Caco-2 (cell line): ENCODE measurements at regions not wholly inside any gene's neighbourhood (a gene's known extent, or its start where the extent isn't known, plus 50 kb on each side); places are given as distances from the start of the nearest gene placed in this dataset.
"Not testable (repeated sequence)": the region's sequence is repeated elsewhere in the genome, so short reads cannot be mapped to it uniquely, and the experiment has no call there.

Experiments used
- BruUV-seq: library from RNA; stranded (reverse); fragments of 400-500 nt; replicated peaks from 2 replicates; lab custom pipeline; 2021; lab: Mats Ljungman, UMichigan
- CTCF ChIA-PET: fragments of 300-600 bp; sonication (Branson Sonifier 250); formaldehyde crosslinking; loops from one replicate; lab custom pipeline; 2022; ENCODE audit warnings: antibody characterized with exemption; lab: Charles Lee
- POLR2A ChIA-PET: fragments of 300-600 bp; sonication (Branson Sonifier 250); formaldehyde crosslinking; loops from one replicate; lab custom pipeline; 2022; ENCODE audit warnings: antibody characterized with exemption; lab: Charles Lee
- DNase-seq, 2 experiments: peaks; one replicate each; pipeline versions ENCODE4 v3.0.0 to v3.0.0-alpha.2; 2020 to 2022
- H3K27me3 ChIP-seq: replicated peaks from 2 replicates; pipeline ENCODE4 v1.6.0; 2011; ENCODE audit warnings: low read length; ENCODE audit not compliant: control insufficient read depth, insufficient read depth
- H3K36me3 ChIP-seq: 2 replicates; pipeline ENCODE4 v1.5.1; 2011; ENCODE audit warnings: low read length; ENCODE audit not compliant: control insufficient read depth, insufficient read depth
- H3K4me1 ChIP-seq: fragments of 250-450 bp; sonication (Bioruptor Pico); 2 replicates; pipeline ENCODE4 v1.5.1; 2020; ENCODE audit warnings: mild to moderate bottlenecking
- H3K4me3 ChIP-seq: 2 replicates; pipeline ENCODE4 v1.5.1; 2011; ENCODE audit warnings: low read depth, mild to moderate bottlenecking, control low read depth, low read length
- H3K9me3 ChIP-seq: fragments of 250-450 bp; sonication (Bioruptor Pico); 2 replicates; pipeline ENCODE4 v1.5.1; 2020; ENCODE audit warnings: mild to moderate bottlenecking, moderate library complexity
- H3K27ac Mint-ChIP-seq: one replicate; pipeline ENCODE4 v1.8.0; 2022; ENCODE audit warnings: mixed read lengths; ENCODE audit not compliant: unreplicated experiment
- H3K27me3 Mint-ChIP-seq: one replicate; pipeline ENCODE4 v1.8.0; 2022; ENCODE audit warnings: mixed read lengths; ENCODE audit not compliant: insufficient read depth, unreplicated experiment
- H3K36me3 Mint-ChIP-seq: one replicate; pipeline ENCODE4 v1.8.0; 2022; ENCODE audit warnings: mild to moderate bottlenecking, mixed read lengths; ENCODE audit not compliant: insufficient read depth, unreplicated experiment
- H3K4me1 Mint-ChIP-seq: one replicate; pipeline ENCODE4 v1.8.0; 2022; ENCODE audit warnings: low read depth, mixed read lengths; ENCODE audit not compliant: unreplicated experiment
- H3K4me3 Mint-ChIP-seq: one replicate; pipeline ENCODE4 v1.8.0; 2022; ENCODE audit warnings: mild to moderate bottlenecking, moderate library complexity, mixed read lengths; ENCODE audit not compliant: unreplicated experiment
- H3K9me3 Mint-ChIP-seq: one replicate; pipeline ENCODE4 v1.8.0; 2022; ENCODE audit warnings: mixed read lengths; ENCODE audit not compliant: unreplicated experiment
- intact Hi-C: fragments of 100-400 bp; cut with micrococcal nuclease; formaldehyde crosslinking; loops from one replicate; pipeline ENCODE4 v1.10.0; 2022; ENCODE audit not compliant: unreplicated experiment
- TF ChIP-seq, protein P1 (sequence below), 2 experiments: fragments of 200-600 bp in 1 of 2; IDR thresholded peaks; 1 replicate in 1 of 2; 2 replicates in 1 of 2; pipeline versions ENCODE4 v1.5.1 to v1.8.0; 2011 to 2022; ENCODE audit warnings: antibody characterized with exemption in 1 of 2, control low read depth in 1 of 2, inconsistent platforms in 1 of 2, low read depth in 1 of 2, low read length in 1 of 2, mild to moderate bottlenecking in 1 of 2, moderate library complexity in 1 of 2; ENCODE audit not compliant: insufficient read depth in 1 of 2, severe bottlenecking in 1 of 2, unreplicated experiment in 1 of 2

DNA sequence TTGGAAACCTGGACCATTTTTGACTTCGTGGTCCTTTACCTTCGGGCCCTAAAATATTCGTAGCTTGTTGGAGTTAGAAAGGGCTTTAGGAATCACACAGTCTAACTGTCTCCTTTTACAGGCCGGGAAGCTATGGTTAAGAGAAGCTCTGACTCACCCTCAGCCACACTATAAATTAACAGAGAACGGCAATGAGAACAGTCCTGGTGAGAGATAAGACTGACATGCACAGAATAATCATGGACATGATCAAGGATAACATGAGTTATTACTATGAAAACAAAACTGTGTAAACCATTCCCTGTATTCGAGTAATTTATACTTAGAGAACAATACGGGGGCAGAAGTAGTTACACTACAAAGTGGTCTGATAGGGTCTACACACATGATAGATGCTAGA is 162.5 kb upstream of the MALRD1 start:
- intact Hi-C loops = no loop called here
- H3K9me3 Mint-ChIP-seq = no peaks in the 10 kb centered on the region
- H3K4me3 ChIP-seq = no peak overlapping the region
- CTCF ChIA-PET = no interaction called here
- DNase-seq = no peak
- no TSS peak for BruUV-seq
- H3K27me3 ChIP-seq = no peaks in the 10 kb centered on the region
- H3K36me3 Mint-ChIP-seq = no peaks in the 10 kb centered on the region
- no peaks in the 10 kb centered on the region for H3K27me3 Mint-ChIP-seq
- no peaks in the 10 kb centered on the region for H3K36me3 ChIP-seq
- H3K4me1 Mint-ChIP-seq = no peaks in the 10 kb centered on the region
- no peak overlapping the region for H3K27ac Mint-ChIP-seq
- no peaks in the 10 kb centered on the region for H3K9me3 ChIP-seq
- no peak overlapping the region for H3K4me3 Mint-ChIP-seq
- POLR2A ChIA-PET = no interaction called here
- TF ChIP-seq, protein P1, sequence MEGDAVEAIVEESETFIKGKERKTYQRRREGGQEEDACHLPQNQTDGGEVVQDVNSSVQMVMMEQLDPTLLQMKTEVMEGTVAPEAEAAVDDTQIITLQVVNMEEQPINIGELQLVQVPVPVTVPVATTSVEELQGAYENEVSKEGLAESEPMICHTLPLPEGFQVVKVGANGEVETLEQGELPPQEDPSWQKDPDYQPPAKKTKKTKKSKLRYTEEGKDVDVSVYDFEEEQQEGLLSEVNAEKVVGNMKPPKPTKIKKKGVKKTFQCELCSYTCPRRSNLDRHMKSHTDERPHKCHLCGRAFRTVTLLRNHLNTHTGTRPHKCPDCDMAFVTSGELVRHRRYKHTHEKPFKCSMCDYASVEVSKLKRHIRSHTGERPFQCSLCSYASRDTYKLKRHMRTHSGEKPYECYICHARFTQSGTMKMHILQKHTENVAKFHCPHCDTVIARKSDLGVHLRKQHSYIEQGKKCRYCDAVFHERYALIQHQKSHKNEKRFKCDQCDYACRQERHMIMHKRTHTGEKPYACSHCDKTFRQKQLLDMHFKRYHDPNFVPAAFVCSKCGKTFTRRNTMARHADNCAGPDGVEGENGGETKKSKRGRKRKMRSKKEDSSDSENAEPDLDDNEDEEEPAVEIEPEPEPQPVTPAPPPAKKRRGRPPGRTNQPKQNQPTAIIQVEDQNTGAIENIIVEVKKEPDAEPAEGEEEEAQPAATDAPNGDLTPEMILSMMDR (IDR thresholded peaks at IDR 0.05; ENCODE audit: insufficient read depth in 1 of 2, low read depth in 1 of 2, low read length in 1 of 2, severe bottlenecking in 1 of 2, unreplicated experiment in 1 of 2) = no peak
- H3K4me1 ChIP-seq = no peaks in the 10 kb centered on the region

DNA sequence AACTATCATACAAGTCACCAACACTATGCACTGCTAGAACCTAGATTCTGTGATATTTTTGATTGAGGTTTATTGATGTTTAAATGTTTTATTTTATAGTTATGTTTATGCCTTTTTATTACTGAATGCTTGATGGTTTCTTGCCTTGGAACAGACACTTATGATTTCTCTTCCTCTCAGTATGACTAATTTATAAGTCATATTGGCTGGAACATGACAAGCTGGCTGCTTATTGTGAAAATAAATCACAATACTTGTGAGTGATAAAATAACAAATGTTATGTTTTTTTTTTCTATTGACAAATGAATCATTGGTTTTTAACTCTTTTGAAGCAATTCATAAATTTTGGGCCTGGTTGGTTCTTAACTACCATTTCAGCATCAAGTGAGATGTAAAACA is 142.0 kb upstream of the MALRD1 start:
- no TSS peak for BruUV-seq
- ChIA-PET POLR2A (no interaction called here), CTCF (no interaction called here)
- Histone ChIP-seq H3K36me3 (no peaks in the 10 kb centered on the region), H3K4me1 (peaks cover 14% of the 10 kb centered on the region), H3K4me3 (no peak overlapping the region), H3K27me3 (no peaks in the 10 kb centered on the region), H3K9me3 (no peaks in the 10 kb centered on the region; the same call in 1 of the 2 replicates)
- H3K4me3 Mint-ChIP-seq = no peak overlapping the region
- no peaks in the 10 kb centered on the region for H3K36me3 Mint-ChIP-seq
- no peak for DNase-seq
- intact Hi-C loops = no loop called here
- H3K4me1 Mint-ChIP-seq = peaks cover 6% of the 10 kb centered on the region
- H3K27me3 Mint-ChIP-seq = no peaks in the 10 kb centered on the region
- H3K9me3 Mint-ChIP-seq = peaks cover 41% of the 10 kb centered on the region
- H3K27ac Mint-ChIP-seq = no peak overlapping the region
- TF ChIP-seq, protein P1 (IDR thresholded peaks at IDR 0.05; ENCODE audit: insufficient read depth in 1 of 2, low read depth in 1 of 2, low read length in 1 of 2, severe bottlenecking in 1 of 2, unreplicated experiment in 1 of 2) = no peak

DNA sequence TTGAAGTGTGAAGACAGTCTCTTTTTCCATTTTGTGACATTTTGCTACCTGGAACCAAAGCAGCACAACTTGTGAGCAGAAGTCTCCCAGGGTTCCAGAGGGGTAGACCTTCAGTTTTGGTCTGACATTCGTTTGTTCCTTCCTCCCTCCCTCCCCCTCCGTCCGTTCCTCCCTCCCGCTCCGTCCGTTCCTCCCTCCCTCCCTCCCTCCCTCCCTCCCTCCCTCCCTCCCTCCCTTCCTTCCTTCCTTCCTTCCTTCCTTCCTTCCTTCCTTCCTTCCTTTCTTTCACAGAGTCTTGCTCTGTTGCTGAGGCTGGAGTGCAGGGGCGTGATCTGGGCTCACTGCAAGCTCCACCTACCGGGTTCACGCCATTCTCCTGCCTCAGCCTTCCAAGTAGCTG is 131.2 kb upstream of the MALRD1 start:
- intact Hi-C loops, H3K27me3 Mint-ChIP-seq, CTCF ChIA-PET, H3K9me3 Mint-ChIP-seq, H3K9me3 ChIP-seq, H3K36me3 ChIP-seq, POLR2A ChIA-PET, H3K4me1 Mint-ChIP-seq, H3K27me3 ChIP-seq, H3K36me3 Mint-ChIP-seq, H3K27ac Mint-ChIP-seq, H3K4me3 ChIP-seq, DNase-seq, BruUV-seq, H3K4me3 Mint-ChIP-seq, H3K4me1 ChIP-seq: not testable (repeated sequence)

DNA sequence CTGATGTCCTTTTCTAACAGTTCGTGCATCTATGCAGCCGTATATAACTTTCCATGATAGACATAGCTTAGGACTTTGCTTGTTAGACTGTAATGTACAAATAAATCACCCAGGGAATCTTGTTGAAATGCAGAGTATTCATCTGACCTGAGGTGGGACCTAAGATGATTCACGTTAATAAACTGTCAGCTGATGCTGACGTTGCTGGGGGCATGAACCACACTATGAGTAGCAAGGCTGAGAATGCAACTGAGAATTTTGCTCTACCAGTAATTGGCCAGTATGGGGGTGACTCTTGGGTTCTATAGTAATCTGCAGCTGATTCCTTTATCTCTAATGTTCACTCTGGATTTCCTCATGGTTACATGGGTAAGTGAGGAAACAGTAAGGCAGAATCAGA is 130.1 kb upstream of the MALRD1 start:
- no peaks in the 10 kb centered on the region for H3K27me3 Mint-ChIP-seq
- H3K36me3 Mint-ChIP-seq = no peaks in the 10 kb centered on the region
- peaks cover 6% of the 10 kb centered on the region for H3K4me1 Mint-ChIP-seq
- intact Hi-C loops = no loop called here
- H3K27ac Mint-ChIP-seq = no peak overlapping the region
- no peak for DNase-seq
- ChIA-PET CTCF (no interaction called here), POLR2A (no interaction called here)
- Histone ChIP-seq H3K4me1 (peaks cover 5% of the 10 kb centered on the region; the same call in 1 of the 2 replicates), H3K27me3 (no peaks in the 10 kb centered on the region; the same call in 1 of the 2 replicates), H3K36me3 (no peaks in the 10 kb centered on the region), H3K9me3 (no peaks in the 10 kb centered on the region), H3K4me3 (no peak overlapping the region)
- no TSS peak for BruUV-seq
- no peaks in the 10 kb centered on the region for H3K9me3 Mint-ChIP-seq
- no peak overlapping the region for H3K4me3 Mint-ChIP-seq
- TF ChIP-seq, protein P1 (IDR thresholded peaks at IDR 0.05; ENCODE audit: insufficient read depth in 1 of 2, low read depth in 1 of 2, low read length in 1 of 2, severe bottlenecking in 1 of 2, unreplicated experiment in 1 of 2) = no peak
